HCEC 1CT (cell line): ENCODE measurements at regions not wholly inside any gene's neighbourhood (a gene's known extent, or its start where the extent isn't known, plus 50 kb on each side); places are given as distances from the start of the nearest gene placed in this dataset.

Experiments
- DNase-seq: peaks from one replicate; pipeline ENCODE4 v3.0.0-alpha.2; 2017

GRCh38 chr20:6956574-6956973, 189.1 kb downstream of the BMP2 start:
- DNase-seq = no peak

- DNase-seq = no peak
Observed at GRCh38 chr20:6959900-6960312, 192.4 kb downstream of the BMP2 start.

GRCh38 chr20:6966721-6967120, 199.2 kb downstream of the BMP2 start:
- no peak for DNase-seq

- DNase-seq = no peak
Observed at GRCh38 chr20:6974838-6975237, 207.4 kb downstream of the BMP2 start.

- no peak for DNase-seq
Observed at GRCh38 chr20:6975311-6975710, 207.8 kb downstream of the BMP2 start.

DNA sequence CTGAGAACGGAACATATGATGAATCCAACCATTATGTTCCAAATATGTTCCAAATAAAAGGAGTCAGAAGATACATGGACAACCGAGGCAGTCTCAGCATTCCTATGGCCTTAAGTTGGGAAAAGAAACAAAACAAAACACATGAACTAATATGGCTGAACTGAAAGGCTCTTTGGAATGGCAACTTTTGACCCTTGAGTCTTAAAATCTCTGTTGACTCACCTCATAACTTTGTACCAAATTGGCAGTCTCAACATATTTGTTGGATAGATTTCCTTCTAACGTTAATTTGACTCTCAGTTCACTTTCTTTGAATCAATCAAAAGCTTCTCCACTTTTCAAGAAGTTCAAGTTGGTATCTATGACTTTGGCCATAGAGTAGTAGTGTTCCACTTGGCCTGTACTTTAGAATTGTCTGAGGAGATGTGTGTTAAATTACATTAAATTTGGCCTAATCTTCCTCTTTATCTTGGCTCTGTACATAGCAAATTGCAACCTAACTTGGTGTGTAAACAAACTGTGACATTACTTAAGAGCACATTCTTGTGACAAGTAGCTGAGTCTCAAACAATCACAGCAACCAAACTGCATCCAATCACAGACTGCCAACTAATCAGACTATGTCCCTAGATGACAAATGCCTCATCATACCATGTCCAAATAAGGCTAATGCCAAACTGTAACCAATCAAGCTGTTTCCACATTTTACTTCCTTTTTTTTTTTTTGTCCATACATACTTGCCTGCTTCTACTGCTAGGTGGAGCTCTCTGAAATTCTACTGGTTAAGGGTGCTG, 208.8 kb downstream of the BMP2 start:
- no peak for DNase-seq

GRCh38 chr20:6979621-6980020, 212.1 kb downstream of the BMP2 start:
- DNase-seq = no peak

GRCh38 chr20:6993011-6993410, 225.5 kb downstream of the BMP2 start:
- no peak for DNase-seq

DNA sequence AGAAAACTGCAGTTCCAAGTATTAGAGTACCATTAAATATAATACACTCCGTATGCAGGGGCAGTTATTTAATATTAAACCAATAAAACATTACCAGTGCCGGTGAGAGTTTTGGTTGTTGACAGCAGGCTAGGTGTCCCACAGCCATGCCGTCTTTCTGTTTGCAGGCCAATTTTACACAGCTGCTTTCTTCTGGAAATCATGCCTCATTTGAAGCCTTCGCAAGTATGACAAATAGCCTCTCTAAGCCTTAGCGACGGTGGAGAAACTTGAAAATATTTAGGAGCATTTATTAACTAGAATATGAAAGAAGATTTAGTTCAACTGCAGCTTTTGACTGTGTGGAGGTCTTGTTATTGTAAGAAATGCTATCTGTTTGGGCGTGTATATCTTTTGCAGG, 226.0 kb downstream of the BMP2 start:
- no peak for DNase-seq

GRCh38 chr20:6994452-6994851, 227.0 kb downstream of the BMP2 start:
- no peak for DNase-seq

DNA sequence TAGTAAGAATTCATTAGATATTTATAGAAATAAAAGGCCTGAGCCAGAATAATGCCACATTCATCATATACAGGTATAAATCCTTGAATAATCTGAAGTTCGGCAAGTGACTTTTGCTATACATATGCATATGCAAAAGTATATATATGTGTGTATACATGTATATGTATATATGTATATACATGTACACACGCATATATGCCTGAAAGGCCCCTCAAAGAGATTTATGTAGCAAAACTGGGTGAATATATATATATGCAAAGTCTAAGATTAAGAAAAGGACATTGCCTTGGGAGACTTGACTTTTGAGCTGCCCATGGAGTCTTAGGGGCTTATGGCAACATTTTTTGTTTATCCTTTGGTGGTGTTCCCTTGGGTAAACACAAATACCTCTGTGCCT, 231.4 kb downstream of the BMP2 start:
- no peak for DNase-seq

DNA sequence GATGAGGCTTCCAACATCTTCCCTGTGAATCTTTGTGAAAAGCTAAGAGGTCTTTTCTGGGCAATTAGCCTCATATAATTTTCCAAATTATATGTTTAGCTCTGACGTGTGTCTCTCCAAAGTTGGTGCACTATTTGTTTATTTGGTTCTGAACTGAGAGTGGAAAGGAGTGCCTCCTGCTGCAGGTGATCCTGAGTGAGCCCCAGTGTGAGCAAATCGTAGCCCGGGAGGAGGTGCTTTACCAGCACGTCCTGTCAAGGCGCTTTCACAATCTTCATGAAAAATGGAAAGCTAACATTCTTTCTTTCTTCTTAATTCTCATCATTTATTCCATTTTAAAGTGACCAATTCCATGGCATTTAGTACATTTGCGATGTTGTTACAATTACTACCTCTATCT, 231.9 kb downstream of the BMP2 start:
- DNase-seq = no peak

DNA sequence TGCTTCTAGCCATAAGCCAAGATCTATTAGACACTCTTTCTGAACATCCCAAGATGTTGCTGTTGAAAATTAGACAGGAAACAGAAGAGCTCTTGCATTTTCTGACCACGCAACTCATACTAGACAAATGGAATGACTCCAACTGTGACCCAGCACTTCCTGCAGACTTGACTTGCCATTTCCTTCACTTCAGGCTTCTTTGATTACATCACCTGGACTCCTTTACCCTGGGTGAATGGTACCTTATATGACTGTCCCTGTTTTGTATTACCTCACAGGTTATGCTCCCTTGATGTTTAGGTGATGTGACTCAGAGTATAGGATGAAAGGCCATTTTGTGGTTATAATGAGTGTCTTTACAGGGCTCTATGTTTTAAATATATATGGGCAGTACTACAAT, 236.1 kb downstream of the BMP2 start:
- no peak for DNase-seq

GRCh38 chr20:7004801-7005200, 237.3 kb downstream of the BMP2 start:
- DNase-seq = no peak

GRCh38 chr20:7010527-7010926, 243.0 kb downstream of the BMP2 start:
- DNase-seq = no peak

DNA sequence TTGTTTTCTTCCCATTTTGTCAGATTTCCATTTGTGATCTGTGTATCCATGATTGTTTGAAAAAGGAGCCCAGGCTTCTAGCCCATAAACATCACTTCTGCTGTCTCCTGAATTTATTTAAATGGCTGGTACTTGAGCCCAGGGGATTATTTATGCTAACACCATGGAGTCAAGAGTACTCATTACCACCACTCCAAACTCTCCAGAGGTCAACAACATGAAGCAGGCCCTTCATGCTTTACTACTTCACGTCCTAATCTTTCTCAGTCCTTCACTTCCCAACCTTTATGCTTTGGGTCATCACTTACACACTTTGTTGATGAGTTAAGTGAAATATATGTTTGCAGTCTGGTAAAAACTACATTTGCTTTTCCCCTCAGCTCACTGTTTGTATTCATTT, 247.8 kb downstream of the BMP2 start:
- no peak for DNase-seq

DNA sequence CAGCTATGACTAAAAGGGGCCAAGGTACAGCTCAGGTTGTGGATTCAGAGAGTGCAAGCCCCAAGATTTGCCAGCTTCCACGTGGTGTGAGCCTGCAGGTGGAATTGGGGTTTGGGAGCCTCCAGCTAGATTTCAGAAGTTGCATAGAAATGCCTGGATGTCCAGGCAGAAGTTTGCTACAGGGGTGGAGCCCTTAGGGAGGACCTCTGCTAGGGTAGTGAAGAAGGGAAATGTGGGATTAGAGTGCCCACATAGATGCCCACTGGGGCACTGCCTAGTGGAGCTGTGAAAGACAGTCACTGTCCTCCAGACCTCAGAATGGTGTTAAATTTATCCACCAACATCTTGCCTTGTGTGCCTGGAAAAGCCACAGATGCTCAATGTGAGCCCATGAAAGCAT, 255.1 kb downstream of the BMP2 start:
- DNase-seq = no peak

DNA sequence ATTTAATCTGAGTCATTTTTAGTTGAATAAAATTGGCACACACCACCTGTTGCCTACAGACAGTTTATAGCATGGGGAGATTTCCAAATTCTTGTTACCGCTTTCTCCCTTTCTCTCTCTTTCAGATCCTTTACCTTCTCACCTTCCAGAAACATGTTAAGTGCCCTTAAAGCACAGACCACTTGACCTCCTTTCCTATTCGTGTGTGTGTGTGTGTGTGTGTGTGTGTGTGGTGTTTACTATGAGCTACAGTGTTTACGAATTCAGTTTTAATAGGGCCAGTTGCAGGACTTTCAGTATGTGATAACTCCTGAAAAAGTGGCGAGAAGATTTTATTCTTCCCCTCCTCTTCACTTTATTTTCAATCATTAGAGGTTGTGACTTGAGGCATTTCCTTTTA, 258.1 kb downstream of the BMP2 start:
- no peak for DNase-seq

DNA sequence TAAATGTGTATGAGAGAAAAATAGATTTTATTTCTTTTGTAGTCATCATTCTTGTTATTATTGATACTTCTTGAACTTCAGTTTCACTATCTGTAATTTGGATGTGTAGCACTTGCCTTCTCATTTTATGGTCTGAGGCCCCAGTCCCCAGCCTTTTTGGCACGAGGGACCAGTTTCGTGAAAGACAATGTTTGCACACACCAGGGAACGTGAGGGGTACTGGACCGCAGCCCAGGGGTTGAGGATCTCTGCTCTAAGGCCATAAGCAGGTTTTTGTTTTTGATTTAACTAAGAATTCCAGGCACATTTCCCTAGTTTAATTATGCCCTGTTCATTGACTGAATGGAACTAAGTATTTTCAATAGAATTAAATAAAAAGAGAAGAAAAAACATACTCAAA, 261.5 kb downstream of the BMP2 start:
- no peak for DNase-seq

DNA sequence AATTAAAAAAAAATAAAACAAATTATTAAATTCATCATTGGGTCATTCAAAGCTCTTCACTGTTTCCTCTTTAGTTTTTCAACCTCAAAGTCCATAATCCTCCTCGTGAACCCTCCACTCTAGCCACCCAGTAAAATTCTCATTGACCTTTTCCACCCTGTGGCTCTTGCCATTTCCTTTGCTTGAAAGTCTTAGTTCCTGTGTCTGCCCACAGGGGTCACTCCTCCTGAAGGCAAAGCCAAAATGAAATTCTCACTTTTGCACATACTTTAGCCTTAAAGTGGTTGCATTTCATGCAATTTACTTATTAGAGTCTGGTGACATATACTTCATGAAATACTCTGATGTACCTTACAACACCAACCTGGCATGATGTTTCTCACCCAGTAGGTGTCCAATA, 263.7 kb downstream of the BMP2 start:
- DNase-seq = no peak

DNA sequence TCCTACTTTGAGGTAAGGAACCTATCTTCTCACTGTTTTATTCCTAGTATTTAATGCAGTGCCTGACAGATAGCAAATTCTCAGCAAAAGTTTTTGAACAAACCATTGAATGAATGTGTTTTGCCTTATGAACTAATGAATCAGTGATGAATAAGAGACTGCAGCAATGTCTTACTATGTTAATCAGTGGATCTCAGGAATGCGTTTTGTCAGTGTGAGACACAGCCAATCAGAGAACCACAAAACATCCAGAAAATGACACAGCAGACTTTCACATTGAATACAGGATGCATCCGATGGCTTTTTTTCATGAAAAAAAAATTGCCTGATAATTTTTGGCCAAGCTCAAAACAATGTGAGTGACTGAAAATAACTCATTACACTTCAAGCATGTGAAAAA, 270.5 kb downstream of the BMP2 start:
- no peak for DNase-seq

- DNase-seq = no peak
Observed at GRCh38 chr20:7057611-7058010, 290.1 kb downstream of the BMP2 start.

GRCh38 chr20:7078804-7079203, 311.3 kb downstream of the BMP2 start:
- DNase-seq = no peak

- no peak for DNase-seq
Observed at GRCh38 chr20:7080472-7080871, 313.0 kb downstream of the BMP2 start.

DNA sequence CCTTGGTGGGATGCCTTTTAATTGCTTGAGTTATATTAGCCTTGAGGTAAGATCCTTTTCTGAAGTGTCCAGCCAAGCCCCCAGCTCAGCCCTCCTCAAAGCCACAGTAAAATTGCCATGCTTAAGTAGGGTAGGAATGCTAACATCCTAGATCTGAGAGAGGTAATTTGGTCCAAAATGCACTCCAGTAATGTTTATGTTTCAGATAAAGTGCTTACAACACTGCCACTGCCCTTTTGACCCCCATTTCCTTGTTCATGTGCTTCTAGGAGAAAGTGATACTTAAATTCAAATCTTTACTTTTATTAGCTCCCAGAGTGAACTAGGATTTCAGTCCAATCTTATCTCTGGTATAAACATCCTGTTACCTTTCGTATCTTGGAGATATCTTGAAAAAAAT, 318.0 kb downstream of the BMP2 start:
- no peak for DNase-seq
